Thyroid gland (tissue), 4 donors: ENCODE measurements at regions not wholly inside any gene's neighbourhood (a gene's known extent, or its start where the extent isn't known, plus 50 kb on each side); places are given as distances from the start of the nearest gene placed in this dataset.

Experiments
- DNase-seq, 2 donors: peaks; one replicate each; pipeline ENCODE4 v3.0.0-alpha.2; 2019
- H3K27ac ChIP-seq, 3 donors: fragments of 200-600 bp; sonication (generic); 1 replicate in 2 of 3; 2 replicates in 1 of 3; pipeline ENCODE4 v1.5.1; 2016 to 2019; ENCODE audit warnings: mild to moderate bottlenecking in 1 of 3, moderate library complexity in 1 of 3
- H3K27me3 ChIP-seq: fragments of 200-600 bp; sonication (generic); one replicate; pipeline ENCODE4 v1.5.1; 2019
- H3K36me3 ChIP-seq, 2 donors: fragments of 200-600 bp; sonication (generic); one replicate each; pipeline ENCODE4 v1.5.1; 2016 to 2019
- H3K4me1 ChIP-seq, 2 donors: fragments of 200-600 bp; sonication (generic); one replicate each; pipeline ENCODE4 v1.5.1; 2017 to 2019
- H3K4me3 ChIP-seq, 3 donors: fragments of 200-600 bp; sonication (generic); replicated peaks in 1 of 3; 1 replicate in 2 of 3; 2 replicates in 1 of 3; pipeline ENCODE4 v1.5.1; 2016; ENCODE audit warnings: mild to moderate bottlenecking in 1 of 3
- H3K9me3 ChIP-seq: fragments of 200-600 bp; sonication (generic); one replicate; pipeline ENCODE4 v1.5.1; 2017
- CTCF ChIP-seq, 6 experiments: fragments of 200-600 bp in 3 of 6; fragments of 450-650 bp in 3 of 6; sonication (generic) in 3 of 6; IDR thresholded peaks; one replicate each; pipeline ENCODE4 v1.5.1; 2016 to 2019; ENCODE audit warnings: antibody characterized with exemption in 6 of 6, mild to moderate bottlenecking in 2 of 6, inconsistent platforms in 1 of 6, moderate library complexity in 1 of 6
- POLR2A ChIP-seq, 2 donors: fragments of 450-650 bp; IDR thresholded peaks; one replicate each; pipeline ENCODE4 v1.6.1; 2017; ENCODE audit warnings: antibody characterized with exemption in 2 of 2, mild to moderate bottlenecking in 2 of 2, moderate library complexity in 1 of 2
- WGBS, 2 donors: methylation state at CpG; one replicate each; pipeline ENCODE4 v1.1.5; 2017; 5-methylcytosine and 5-hydroxymethylcytosine counted together
- intact Hi-C: fragments of 100-400 bp; cut with DNase I; formaldehyde crosslinking; loops from one replicate; pipeline ENCODE4 v1.15.1; 2023

GRCh38 chr10:123578721-123579120 lies 87.4 kb upstream of the GPR26 start:
- 86 to 87% methylated on average over 6 of the region's 6 CpGs for WGBS, 2 donors
- H3K27me3 ChIP-seq = no peaks in the 10 kb centered on the region
- no peaks in the 10 kb centered on the region for H3K9me3 ChIP-seq
- no peaks in the 10 kb centered on the region for H3K36me3 ChIP-seq
- DNase-seq = no peak
- intact Hi-C loops = no loop called here
- no peak overlapping the region for H3K27ac ChIP-seq
- TF ChIP-seq POLR2A (IDR thresholded peaks at IDR 0.05) (no peak), CTCF (IDR thresholded peaks at IDR 0.05) (no peak)
- peaks cover 0 to 5% of the 10 kb centered on the region in 2 donors for H3K4me1 ChIP-seq
- H3K4me3 ChIP-seq = no peak overlapping the region

DNA sequence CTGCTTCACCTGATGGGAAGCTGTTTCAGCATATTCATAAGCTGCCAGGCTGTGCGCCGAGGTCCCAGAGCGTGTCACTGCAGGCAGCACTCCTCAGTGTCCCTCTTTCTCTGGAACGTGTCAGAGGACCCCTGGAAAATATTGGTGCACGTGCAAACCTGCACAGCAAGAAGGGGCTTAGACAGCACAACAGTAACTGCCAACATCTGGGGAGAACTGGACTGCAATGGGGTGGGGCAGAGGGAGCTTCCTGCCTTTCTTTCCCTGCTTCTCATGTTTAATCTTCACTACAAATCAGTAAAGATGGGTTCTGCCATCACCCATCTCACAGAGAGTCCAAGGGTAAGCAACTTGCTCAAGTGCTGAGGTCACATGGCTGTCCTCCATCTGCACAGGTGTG lies 86.5 kb upstream of the GPR26 start:
- intact Hi-C loops = no loop called here
- Histone ChIP-seq H3K36me3 (no peaks in the 10 kb centered on the region), H3K4me3 (no peak overlapping the region), H3K9me3 (no peaks in the 10 kb centered on the region), H3K27me3 (no peaks in the 10 kb centered on the region), H3K4me1 (peaks cover 4 to 11% of the 10 kb centered on the region in 2 donors), H3K27ac (no peak overlapping the region)
- TF ChIP-seq POLR2A (IDR thresholded peaks at IDR 0.05) = no peak
- TF ChIP-seq CTCF (IDR thresholded peaks at IDR 0.05) = no peak
- WGBS, 2 donors = 41 to 49% methylated on average over 5 of the region's 5 CpGs
- DNase-seq = no peak

GRCh38 chr10:123580426-123580825 lies 85.7 kb upstream of the GPR26 start:
- intact Hi-C loops = no loop called here
- Histone ChIP-seq H3K27me3 (no peaks in the 10 kb centered on the region), H3K4me1 (peaks cover 4 to 11% of the 10 kb centered on the region in 2 donors), H3K9me3 (no peaks in the 10 kb centered on the region), H3K36me3 (no peaks in the 10 kb centered on the region), H3K27ac (no peak overlapping the region), H3K4me3 (no peak overlapping the region)
- WGBS, 2 donors = 63 to 66% methylated on average over 4 of the region's 4 CpGs
- DNase-seq = no peak
- TF ChIP-seq POLR2A (IDR thresholded peaks at IDR 0.05) = no peak
- no peak for TF ChIP-seq CTCF (IDR thresholded peaks at IDR 0.05)

DNA sequence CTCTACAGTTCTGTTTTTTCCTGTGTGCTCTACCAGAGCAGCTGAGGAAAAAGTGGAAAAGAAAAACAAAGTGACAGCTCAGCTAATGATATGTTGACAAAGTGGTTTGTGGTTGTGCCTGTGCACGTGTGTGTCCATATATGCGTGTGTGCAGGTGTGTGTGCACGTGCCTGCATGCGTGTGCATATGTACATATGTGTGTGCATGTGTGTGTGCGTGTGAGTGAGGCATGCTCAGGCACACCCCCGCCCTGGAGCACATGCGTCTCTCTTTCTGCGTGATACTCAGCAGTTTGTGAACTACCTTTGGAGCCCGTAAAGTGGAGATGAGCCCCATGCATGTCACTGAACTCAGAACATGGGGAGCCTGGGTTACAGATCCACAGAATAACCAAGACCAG lies 84.5 kb upstream of the GPR26 start:
- Histone ChIP-seq H3K4me1 (peaks cover 4 to 11% of the 10 kb centered on the region in 2 donors), H3K27me3 (no peaks in the 10 kb centered on the region), H3K4me3 (no peak overlapping the region), H3K27ac (no peak overlapping the region), H3K36me3 (no peaks in the 10 kb centered on the region), H3K9me3 (no peaks in the 10 kb centered on the region)
- no peak for DNase-seq
- TF ChIP-seq CTCF (IDR thresholded peaks at IDR 0.05) = no peak
- TF ChIP-seq POLR2A (IDR thresholded peaks at IDR 0.05) = no peak
- intact Hi-C loops = loop anchor here (2.0 kb wide), 1 partner anchor 385 kb away; no protein-coding TSS in a partner anchor
- 61% methylated on average over 9 of the region's 9 CpGs for WGBS, 2 donors

GRCh38 chr10:123582084-123582989 lies 83.8 kb upstream of the GPR26 start:
- intact Hi-C loops = loop anchor here (2.0 kb wide), 1 partner anchor 384 kb away; no protein-coding TSS in a partner anchor
- H3K4me1 ChIP-seq = peaks cover 4 to 11% of the 10 kb centered on the region in 2 donors
- H3K36me3 ChIP-seq = no peaks in the 10 kb centered on the region
- TF ChIP-seq POLR2A (IDR thresholded peaks at IDR 0.05) (no peak), CTCF (IDR thresholded peaks at IDR 0.05) (peak; percentile 65 to 89 (median 69))
- peak; percentile 75 to 86 for DNase-seq
- H3K27ac ChIP-seq = no peak overlapping the region
- H3K9me3 ChIP-seq = no peaks in the 10 kb centered on the region
- no peaks in the 10 kb centered on the region for H3K27me3 ChIP-seq
- WGBS, 2 donors = 26 to 32% methylated on average over 6 of the region's 6 CpGs
- no peak overlapping the region for H3K4me3 ChIP-seq
